ENCODE measurements at regions not wholly inside any gene's neighbourhood (a gene's known extent, or its start where the extent isn't known, plus 50 kb on each side); places are given as distances from the start of the nearest gene placed in this dataset.

- no TSS peak for BruUV-seq (replicated peaks)
- Histone ChIP-seq H3K9me3 (ENCODE audit: low read depth, low read length, poor library complexity, severe bottlenecking) (peaks cover 25% of the 10 kb centered on the region), H3K4me3 (ENCODE audit: low read depth, low read length, poor library complexity, severe bottlenecking) (no peak overlapping the region), H3K27me3 (replicated peaks; ENCODE audit: insufficient read depth, low read depth, low read length, poor library complexity) (no peaks in the 10 kb centered on the region), H3K27ac (ENCODE audit: low read depth, low read length, poor library complexity, severe bottlenecking) (no peak overlapping the region), H3K4me1 (ENCODE audit: insufficient read depth, low read length, poor library complexity, severe bottlenecking) (no peaks in the 10 kb centered on the region), H3K36me3 (ENCODE audit: insufficient read depth, low read length, poor library complexity, severe bottlenecking) (no peaks in the 10 kb centered on the region)
- no peak for DNase-seq (ENCODE audit: low spot score)
- intact Hi-C loops (cut with micrococcal nuclease; ENCODE audit: unreplicated experiment): no loop called here
- CTCF ChIA-PET: no interaction called here
- TF ChIP-seq EZH2 (IDR thresholded peaks at IDR 0.05; ENCODE audit: borderline replicate concordance, low read depth, low read length, poor library complexity, severe bottlenecking) (no peak), CTCF (conservative IDR thresholded peaks at IDR 0.05; ENCODE audit: low read depth, low read length) (no peak)
- POLR2A ChIA-PET (ENCODE audit: low non-redundant PET): no interaction called here
These were observed 200.1 kb upstream of the NRG3 start for GRCh38 chr10:81674941-81675340.

GRCh38 chr10:81679291-81679690 is 195.7 kb upstream of the NRG3 start:
- POLR2A ChIA-PET (ENCODE audit: low non-redundant PET): no interaction called here
- Histone ChIP-seq H3K27ac (ENCODE audit: low read depth, low read length, poor library complexity, severe bottlenecking) (no peak overlapping the region), H3K27me3 (replicated peaks; ENCODE audit: insufficient read depth, low read depth, low read length, poor library complexity) (no peaks in the 10 kb centered on the region), H3K9me3 (ENCODE audit: low read depth, low read length, poor library complexity, severe bottlenecking) (peaks cover 24% of the 10 kb centered on the region), H3K4me1 (ENCODE audit: insufficient read depth, low read length, poor library complexity, severe bottlenecking) (no peaks in the 10 kb centered on the region), H3K36me3 (ENCODE audit: insufficient read depth, low read length, poor library complexity, severe bottlenecking) (no peaks in the 10 kb centered on the region), H3K4me3 (ENCODE audit: low read depth, low read length, poor library complexity, severe bottlenecking) (no peak overlapping the region)
- intact Hi-C loops (cut with micrococcal nuclease; ENCODE audit: unreplicated experiment): no loop called here
- no TSS peak for BruUV-seq (replicated peaks)
- DNase-seq (ENCODE audit: low spot score): no peak
- CTCF ChIA-PET: no interaction called here
- no peak for TF ChIP-seq CTCF (conservative IDR thresholded peaks at IDR 0.05; ENCODE audit: low read depth, low read length)
- no peak for TF ChIP-seq EZH2 (IDR thresholded peaks at IDR 0.05; ENCODE audit: borderline replicate concordance, low read depth, low read length, poor library complexity, severe bottlenecking)

GRCh38 chr10:81680359-81680758 is 194.6 kb upstream of the NRG3 start:
- Histone ChIP-seq H3K27me3 (replicated peaks; ENCODE audit: insufficient read depth, low read depth, low read length, poor library complexity) (no peaks in the 10 kb centered on the region), H3K4me3 (ENCODE audit: low read depth, low read length, poor library complexity, severe bottlenecking) (no peak overlapping the region), H3K36me3 (ENCODE audit: insufficient read depth, low read length, poor library complexity, severe bottlenecking) (no peaks in the 10 kb centered on the region), H3K9me3 (ENCODE audit: low read depth, low read length, poor library complexity, severe bottlenecking) (peaks cover 19% of the 10 kb centered on the region), H3K4me1 (ENCODE audit: insufficient read depth, low read length, poor library complexity, severe bottlenecking) (no peaks in the 10 kb centered on the region), H3K27ac (ENCODE audit: low read depth, low read length, poor library complexity, severe bottlenecking) (no peak overlapping the region)
- DNase-seq (ENCODE audit: low spot score): no peak
- no peak for TF ChIP-seq EZH2 (IDR thresholded peaks at IDR 0.05; ENCODE audit: borderline replicate concordance, low read depth, low read length, poor library complexity, severe bottlenecking)
- TF ChIP-seq CTCF (conservative IDR thresholded peaks at IDR 0.05; ENCODE audit: low read depth, low read length): no peak
- no TSS peak for BruUV-seq (replicated peaks)
- intact Hi-C loops (cut with micrococcal nuclease; ENCODE audit: unreplicated experiment): no loop called here
- POLR2A ChIA-PET (ENCODE audit: low non-redundant PET): no interaction called here
- CTCF ChIA-PET: no interaction called here

Data from A673 (cell line).